H1 (cell line): ENCODE measurements at regions not wholly inside any gene's neighbourhood (a gene's known extent, or its start where the extent isn't known, plus 50 kb on each side); places are given as distances from the start of the nearest gene placed in this dataset.

Experiments
- CTCF ChIA-PET: fragments of 300-600 bp; sonication (Branson Sonifier 250); formaldehyde crosslinking; loops from one replicate; lab custom pipeline; 2021; ENCODE audit not compliant: partially characterized antibody; lab: Charles Lee
- POLR2A ChIA-PET: fragments of 300-600 bp; sonication (Branson Sonifier 250); formaldehyde crosslinking; loops from one replicate; lab custom pipeline; 2021; ENCODE audit warnings: inconsistent platforms; ENCODE audit not compliant: partially characterized antibody; lab: Charles Lee
- DNase-seq, 2 experiments: peaks; one replicate each; pipeline versions ENCODE4 v3.0.0 to v3.0.0-alpha.2; 2010 to 2022; ENCODE audit warnings: low spot score in 2 of 2, low read depth in 1 of 2, mixed read lengths in 1 of 2
- FAIRE-seq: peaks from 2 replicates; lab custom pipeline; 2011; peaks lifted over from hg19 to GRCh38; lab: Jason Lieb, UNC
- H2AFZ ChIP-seq: 2 replicates; pipeline ENCODE4 v1.8.1; 2012; ENCODE audit warnings: low read length, inconsistent platforms
- H2AK5ac ChIP-seq: 2 replicates; pipeline ENCODE4 v1.6.1; 2013; ENCODE audit warnings: low read depth, low read length
- H2BK120ac ChIP-seq: replicated peaks from 2 replicates; pipeline ENCODE3; 2013; ENCODE audit warnings: low read depth, low read length, inconsistent platforms
- H2BK12ac ChIP-seq: 2 replicates; pipeline ENCODE4 v1.6.1; 2013; ENCODE audit warnings: low read depth, low read length
- H2BK15ac ChIP-seq: 2 replicates; pipeline ENCODE4 v1.6.1; 2013; ENCODE audit warnings: low read length
- H2BK20ac ChIP-seq: 2 replicates; pipeline ENCODE4 v1.6.1; 2013; ENCODE audit warnings: low read length
- H2BK5ac ChIP-seq: 2 replicates; pipeline ENCODE4 v1.6.1; 2013; ENCODE audit warnings: low read depth, low read length
- H3K14ac ChIP-seq: 2 replicates; pipeline ENCODE4 v1.6.1; 2013; ENCODE audit warnings: inconsistent platforms; ENCODE audit not compliant: insufficient read length
- H3K18ac ChIP-seq: 2 replicates; pipeline ENCODE4 v1.6.1; 2013; ENCODE audit warnings: low read length; ENCODE audit errors: extremely low read depth
- H3K23ac ChIP-seq: 2 replicates; pipeline ENCODE4 v1.6.1; 2013; ENCODE audit warnings: inconsistent platforms; ENCODE audit not compliant: insufficient read length
- H3K23me2 ChIP-seq: 2 replicates; pipeline ENCODE4 v1.6.1; 2013; ENCODE audit warnings: low read depth, low read length
- H3K27ac ChIP-seq: 2 replicates; pipeline ENCODE4 v1.6.1; 2011; ENCODE audit warnings: low read depth, low read length, inconsistent platforms
- H3K27me3 ChIP-seq, 4 experiments: replicated peaks in 1 of 4; 1 replicate in 1 of 4; 2 replicates in 3 of 4; pipeline versions ENCODE4 v1.6.1 to v1.8.1; 2011 to 2013; ENCODE audit warnings: low read length in 3 of 4, mild to moderate bottlenecking in 3 of 4, inconsistent platforms in 2 of 4, mixed read lengths in 2 of 4, moderate library complexity in 1 of 4; ENCODE audit not compliant: control insufficient read depth in 3 of 4, insufficient read depth in 3 of 4; ENCODE audit errors: extremely low read depth in 1 of 4
- H3K36me3 ChIP-seq, 4 experiments: 2 replicates each; pipeline versions ENCODE4 v1.6.1 to v1.8.1; 2011 to 2013; ENCODE audit warnings: mild to moderate bottlenecking in 4 of 4, low read length in 3 of 4, moderate library complexity in 2 of 4, control low read depth in 1 of 4, inconsistent platforms in 1 of 4; ENCODE audit not compliant: insufficient read depth in 4 of 4, control insufficient read depth in 2 of 4
- H3K4ac ChIP-seq: replicated peaks from 2 replicates; pipeline ENCODE3; 2013; ENCODE audit warnings: low read length, low read depth, mixed read lengths, inconsistent platforms; ENCODE audit not compliant: insufficient read length
- H3K4me1 ChIP-seq, 4 experiments: replicated peaks in 1 of 4; 1 replicate in 1 of 4; 2 replicates in 3 of 4; pipeline versions ENCODE4 v1.6.1 to v1.8.1; 2011 to 2013; ENCODE audit warnings: low read length in 3 of 4, inconsistent platforms in 2 of 4, mixed read lengths in 1 of 4; ENCODE audit not compliant: insufficient read depth in 4 of 4, control insufficient read depth in 3 of 4
- H3K4me2 ChIP-seq, 2 experiments: 2 replicates each; pipeline versions ENCODE4 v1.6.1 to v1.8.1; 2011 to 2013; ENCODE audit warnings: low read depth in 2 of 2, low read length in 2 of 2, control low read depth in 1 of 2, inconsistent platforms in 1 of 2, mild to moderate bottlenecking in 1 of 2; ENCODE audit not compliant: insufficient read depth in 1 of 2
- H3K4me3 ChIP-seq, 4 experiments: fragments of 200-600, 300-600 bp in 1 of 4; sonication (generic), shearing (Covaris generic), sonication (Bioruptor Twin) in 1 of 4; 2 replicates each; pipeline versions ENCODE4 v1.5.1 to v1.8.1; 2011 to 2016; ENCODE audit warnings: low read length in 4 of 4, low read depth in 3 of 4, control low read depth in 2 of 4, inconsistent platforms in 2 of 4, mild to moderate bottlenecking in 2 of 4, mixed read lengths in 1 of 4, moderate library complexity in 1 of 4; ENCODE audit not compliant: insufficient read depth in 2 of 4; ENCODE audit errors: extremely low read depth in 1 of 4
- H3K56ac ChIP-seq: replicated peaks from 2 replicates; pipeline ENCODE3; 2013; ENCODE audit warnings: low read depth, mild to moderate bottlenecking, mixed read lengths, low read length, inconsistent platforms; ENCODE audit not compliant: insufficient read length
- H3K79me1 ChIP-seq: 2 replicates; pipeline ENCODE4 v1.6.1; 2013; ENCODE audit warnings: low read depth, low read length, control low read depth
- H3K79me2 ChIP-seq, 2 experiments: 2 replicates each; pipeline versions ENCODE4 v1.6.1 to v1.8.1; 2012 to 2013; ENCODE audit warnings: low read length in 2 of 2, mild to moderate bottlenecking in 2 of 2, inconsistent platforms in 1 of 2; ENCODE audit not compliant: insufficient read depth in 2 of 2, control insufficient read depth in 1 of 2
- H3K9ac ChIP-seq, 4 experiments: replicated peaks in 1 of 4; 1 replicate in 1 of 4; 2 replicates in 3 of 4; pipeline versions ENCODE4 v1.6.1 to v1.8.1; 2011 to 2013; ENCODE audit warnings: low read depth in 3 of 4, low read length in 3 of 4, control low read depth in 2 of 4, mild to moderate bottlenecking in 2 of 4, moderate library complexity in 2 of 4, inconsistent platforms in 1 of 4; ENCODE audit errors: extremely low read depth in 1 of 4
- H3K9me3 ChIP-seq, 2 experiments: 2 replicates each; pipeline versions ENCODE4 v1.6.1 to v1.8.1; 2012 to 2013; ENCODE audit warnings: mild to moderate bottlenecking in 2 of 2, moderate library complexity in 2 of 2, control low read depth in 1 of 2, inconsistent platforms in 1 of 2, low read depth in 1 of 2, low read length in 1 of 2, mixed read lengths in 1 of 2; ENCODE audit not compliant: insufficient read depth in 2 of 2
- H4K20me1 ChIP-seq, 2 experiments: replicated peaks in 1 of 2; 2 replicates each; pipeline versions ENCODE3 to v1.8.1; 2011 to 2013; ENCODE audit warnings: inconsistent platforms in 2 of 2, low read length in 2 of 2, mild to moderate bottlenecking in 1 of 2; ENCODE audit not compliant: insufficient read depth in 2 of 2, control insufficient read depth in 1 of 2
- H4K5ac ChIP-seq: 2 replicates; pipeline ENCODE4 v1.6.1; 2013; ENCODE audit warnings: low read length, low read depth, mixed read lengths, inconsistent platforms; ENCODE audit not compliant: insufficient read length
- H4K8ac ChIP-seq: 2 replicates; pipeline ENCODE4 v1.8.0; 2013; ENCODE audit warnings: mild to moderate bottlenecking, moderate library complexity, low read length, inconsistent platforms; ENCODE audit not compliant: insufficient read depth; ENCODE audit errors: extremely low read depth
- H4K91ac ChIP-seq: replicated peaks from 2 replicates; pipeline ENCODE3; 2013; ENCODE audit warnings: low read length, mixed read lengths, inconsistent platforms; ENCODE audit not compliant: insufficient read length
- KDM1A ChIP-seq: fragments of 200-600, 300-600 bp; sonication (generic); IDR thresholded peaks from 2 replicates; pipeline ENCODE4 v1.7.1; 2016; ENCODE audit warnings: mild to moderate bottlenecking, low read length, borderline replicate concordance
- POLR2A ChIP-seq, 2 experiments: IDR thresholded peaks; 1 replicate in 1 of 2; 2 replicates in 1 of 2; pipeline ENCODE4 v1.6.1; 2011; ENCODE audit warnings: low read depth in 2 of 2, low read length in 2 of 2, mild to moderate bottlenecking in 2 of 2; ENCODE audit errors: control extremely low read depth in 1 of 2
- RAD21 ChIP-seq, 2 experiments: IDR thresholded peaks in 1 of 2; conservative IDR thresholded peaks in 1 of 2; 2 replicates each; pipeline ENCODE4 v1.6.1; 2011; ENCODE audit warnings: low read depth in 2 of 2, low read length in 2 of 2, improper control_type of control experiment in 1 of 2, inconsistent platforms in 1 of 2, mild to moderate bottlenecking in 1 of 2, moderate library complexity in 1 of 2
- RFX5 ChIP-seq: IDR thresholded peaks from 2 replicates; pipeline ENCODE4 v1.6.1; 2011; ENCODE audit warnings: low read depth, low read length, improper control_type of control experiment, borderline replicate concordance
- TEAD4 ChIP-seq: IDR thresholded peaks from 2 replicates; pipeline ENCODE4 v1.6.1; 2012; ENCODE audit warnings: low read depth, low read length, inconsistent platforms, mixed read lengths
- WGBS, 2 experiments: shearing (Covaris generic) in 1 of 2; methylation state at CpG; one replicate each; pipeline versions ENCODE4 v1.1.6 to v1.1.7; 2013 to 2015; ENCODE audit warnings: low lambda C conversion rate in 2 of 2, mixed read lengths in 2 of 2, inconsistent platforms in 1 of 2, low coverage in 1 of 2, missing lambda C conversion rate in 1 of 2; ENCODE audit not compliant: insufficient replicate concordance in 2 of 2, insufficient coverage in 1 of 2, insufficient read length in 1 of 2; ENCODE audit errors: extremely low coverage in 1 of 2, missing lambda C conversion rate in 1 of 2; 5-methylcytosine and 5-hydroxymethylcytosine counted together

DNA sequence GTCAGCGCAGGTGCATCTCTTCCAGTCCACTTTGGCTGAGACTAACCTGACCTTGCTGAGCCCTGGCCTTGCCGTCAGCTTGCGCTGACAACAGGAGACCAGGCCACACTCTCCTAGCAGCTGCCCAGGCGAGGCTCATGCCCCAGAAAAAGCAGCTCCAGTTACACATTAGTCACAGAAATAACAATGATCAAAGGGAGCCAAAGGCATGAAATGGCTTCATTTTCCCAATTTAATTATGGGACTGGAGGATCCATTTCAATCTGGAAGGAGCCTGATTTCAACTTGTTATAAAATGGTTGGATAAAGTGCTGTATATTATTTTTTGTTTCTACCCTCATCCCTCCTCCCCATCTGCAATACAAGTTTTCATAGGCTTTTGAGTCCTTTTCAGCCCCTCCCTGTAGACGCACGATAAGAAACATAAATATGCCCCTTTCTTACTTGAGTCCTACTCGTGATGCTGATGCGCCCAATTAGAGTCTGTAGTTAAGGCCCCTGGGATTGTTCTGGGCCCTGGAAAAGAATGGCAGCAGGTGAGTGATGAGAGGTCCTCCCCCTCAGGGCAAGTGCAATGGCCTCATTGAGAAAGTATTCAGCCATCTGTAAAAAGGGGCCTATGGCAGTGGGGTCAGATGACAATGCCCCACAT, 376.0 kb downstream of the C12orf75 start:
- H3K79me1 ChIP-seq, result no peaks in the 10 kb centered on the region
- H3K9ac ChIP-seq, result no peak overlapping the region
- peak overlapping the region; percentile 88; the same call in 1 of the 2 replicates for H2BK12ac ChIP-seq
- no peak overlapping the region for H4K8ac ChIP-seq
- no peak overlapping the region for H2AK5ac ChIP-seq
- CTCF ChIA-PET, result interaction anchor here (0.6 to 7.9 kb wide), 60 partner anchors 8 to 515 kb away, joined by 3 to 79 read pairs (median 4); partner anchors contain the start of gene NUAK1
- no peak overlapping the region for H3K4me3 ChIP-seq
- TF ChIP-seq RFX5 (no peak), RAD21 (IDR thresholded peaks at IDR 0.05 in 1 of 2, conservative IDR thresholded peaks at IDR 0.05 in 1 of 2; ENCODE audit: low read depth in 2 of 2, low read length in 2 of 2) (no peak), POLR2A (IDR thresholded peaks at IDR 0.05; ENCODE audit: control extremely low read depth in 1 of 2, low read depth in 2 of 2, low read length in 2 of 2) (no peak), KDM1A (no peak), TEAD4 (no peak)
- H2BK20ac ChIP-seq, result no peak overlapping the region
- peak overlapping the region; percentile 45 for H4K91ac ChIP-seq
- no peak overlapping the region for H2AFZ ChIP-seq
- H3K27ac ChIP-seq, result no peak overlapping the region
- WGBS, 2 experiments, result 89% methylated on average over 8 of the region's 8 CpGs; no CpG with 5 or more reads in 1 of the 2 experiments
- H3K23me2 ChIP-seq, result no peaks in the 10 kb centered on the region
- no peak overlapping the region for H2BK120ac ChIP-seq
- no peak overlapping the region for H3K4ac ChIP-seq
- H2BK15ac ChIP-seq, result 0 out of 2 replicates have a peak overlapping the region, but pooled peaks have one; percentile 73
- DNase-seq, result peak in 1 of 2 experiments; percentile 39
- peaks cover 0 to 2% (median under 1%) of the 10 kb centered on the region in 4 experiments; a peak in 1 of 7 replicates for H3K27me3 ChIP-seq
- no peaks in the 10 kb centered on the region for H3K79me2 ChIP-seq
- H3K9me3 ChIP-seq, result no peaks in the 10 kb centered on the region
- POLR2A ChIA-PET, result interaction anchor here (1.6 kb wide), 1 partner anchor 433 kb away, joined by 5 read pairs; the partner anchor contains the start of gene NUAK1
- no peaks in the 10 kb centered on the region for H3K36me3 ChIP-seq
- no peaks in the 10 kb centered on the region for H4K20me1 ChIP-seq
- H3K4me1 ChIP-seq, result peaks cover 0 to 13% (median 6%) of the 10 kb centered on the region in 4 experiments; a peak in 5 of 7 replicates
- H4K5ac ChIP-seq, result no peak overlapping the region
- no peak overlapping the region for H3K23ac ChIP-seq
- H3K56ac ChIP-seq, result no peak overlapping the region
- no peak for FAIRE-seq
- H3K14ac ChIP-seq, result no peak overlapping the region
- H3K4me2 ChIP-seq, result no peak overlapping the region
- no peak overlapping the region for H3K18ac ChIP-seq
- H2BK5ac ChIP-seq, result 0 out of 2 replicates have a peak overlapping the region, but pooled peaks have one; percentile 49
